ENCODE measurements at regions not wholly inside any gene's neighbourhood (a gene's known extent, or its start where the extent isn't known, plus 50 kb on each side); places are given as distances from the start of the nearest gene placed in this dataset.

- TF ChIP-seq, protein P1, sequence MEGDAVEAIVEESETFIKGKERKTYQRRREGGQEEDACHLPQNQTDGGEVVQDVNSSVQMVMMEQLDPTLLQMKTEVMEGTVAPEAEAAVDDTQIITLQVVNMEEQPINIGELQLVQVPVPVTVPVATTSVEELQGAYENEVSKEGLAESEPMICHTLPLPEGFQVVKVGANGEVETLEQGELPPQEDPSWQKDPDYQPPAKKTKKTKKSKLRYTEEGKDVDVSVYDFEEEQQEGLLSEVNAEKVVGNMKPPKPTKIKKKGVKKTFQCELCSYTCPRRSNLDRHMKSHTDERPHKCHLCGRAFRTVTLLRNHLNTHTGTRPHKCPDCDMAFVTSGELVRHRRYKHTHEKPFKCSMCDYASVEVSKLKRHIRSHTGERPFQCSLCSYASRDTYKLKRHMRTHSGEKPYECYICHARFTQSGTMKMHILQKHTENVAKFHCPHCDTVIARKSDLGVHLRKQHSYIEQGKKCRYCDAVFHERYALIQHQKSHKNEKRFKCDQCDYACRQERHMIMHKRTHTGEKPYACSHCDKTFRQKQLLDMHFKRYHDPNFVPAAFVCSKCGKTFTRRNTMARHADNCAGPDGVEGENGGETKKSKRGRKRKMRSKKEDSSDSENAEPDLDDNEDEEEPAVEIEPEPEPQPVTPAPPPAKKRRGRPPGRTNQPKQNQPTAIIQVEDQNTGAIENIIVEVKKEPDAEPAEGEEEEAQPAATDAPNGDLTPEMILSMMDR (conservative IDR thresholded peaks at IDR 0.05; ENCODE audit: low read depth, low read length): no peak
- TF ChIP-seq RFX5 (IDR thresholded peaks at IDR 0.05; ENCODE audit: low read depth, low read length) (no peak), POLR2A (IDR thresholded peaks at IDR 0.05; ENCODE audit: low read depth, low read length) (no peak), USF2 (IDR thresholded peaks at IDR 0.05; ENCODE audit: low read depth, low read length) (no peak), MAZ (IDR thresholded peaks at IDR 0.05; ENCODE audit: borderline replicate concordance, low read depth, low read length) (no peak), RAD21 (IDR thresholded peaks at IDR 0.05; ENCODE audit: low read length) (no peak)
Measured at GRCh38 chr16:65917466-65917865, 449.0 kb upstream of the CDH5 start.
